NCI-H1092 (cell line): ENCODE measurements at regions not wholly inside any gene's neighbourhood (a gene's known extent, or its start where the extent isn't known, plus 50 kb on each side); places are given as distances from the start of the nearest gene placed in this dataset.

ENCODE experiments used
- DNase-seq: peaks from one replicate; lab custom pipeline; 2025; lab: John Stamatoyannopoulos, UW

DNA sequence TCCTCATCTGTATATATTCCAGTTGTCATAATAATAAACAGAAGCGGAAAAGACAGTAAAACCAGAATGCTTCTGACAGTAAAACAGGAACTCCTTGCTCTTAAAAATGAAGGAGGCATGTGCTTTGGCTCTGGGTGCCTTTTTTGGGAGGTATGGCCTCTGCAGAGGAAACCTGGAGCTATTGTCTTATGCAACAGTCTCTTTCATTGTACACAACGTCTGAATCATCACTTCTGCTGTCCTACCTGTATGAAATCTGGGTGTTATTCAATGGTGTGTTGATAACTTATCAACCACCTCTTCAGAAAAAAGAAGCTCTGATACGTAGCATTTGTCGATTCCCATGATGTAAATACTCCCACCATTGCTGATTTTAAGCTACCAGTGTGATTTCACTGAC, 64.8 kb downstream of the CDCA7 start:
- no peak for DNase-seq

DNA sequence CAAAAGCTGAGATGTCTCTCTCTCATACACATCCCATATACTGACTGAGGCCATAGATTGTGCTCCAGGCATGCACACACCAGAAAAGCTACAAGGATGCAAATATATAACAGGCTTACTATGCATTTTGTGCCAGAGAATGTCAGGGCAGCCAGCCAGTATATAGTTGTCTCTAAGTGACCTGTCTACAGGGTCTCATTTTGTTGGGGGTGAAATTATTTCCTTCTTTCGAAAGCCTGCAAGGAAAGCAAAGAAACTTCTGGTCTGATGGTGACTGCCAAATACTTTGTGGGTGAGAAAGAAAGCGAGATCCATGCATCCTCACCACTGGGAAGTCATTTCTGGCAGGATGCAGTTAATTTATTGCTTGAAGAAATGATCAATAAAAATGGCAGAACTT, 70.2 kb downstream of the CDCA7 start:
- DNase-seq, result no peak

DNA sequence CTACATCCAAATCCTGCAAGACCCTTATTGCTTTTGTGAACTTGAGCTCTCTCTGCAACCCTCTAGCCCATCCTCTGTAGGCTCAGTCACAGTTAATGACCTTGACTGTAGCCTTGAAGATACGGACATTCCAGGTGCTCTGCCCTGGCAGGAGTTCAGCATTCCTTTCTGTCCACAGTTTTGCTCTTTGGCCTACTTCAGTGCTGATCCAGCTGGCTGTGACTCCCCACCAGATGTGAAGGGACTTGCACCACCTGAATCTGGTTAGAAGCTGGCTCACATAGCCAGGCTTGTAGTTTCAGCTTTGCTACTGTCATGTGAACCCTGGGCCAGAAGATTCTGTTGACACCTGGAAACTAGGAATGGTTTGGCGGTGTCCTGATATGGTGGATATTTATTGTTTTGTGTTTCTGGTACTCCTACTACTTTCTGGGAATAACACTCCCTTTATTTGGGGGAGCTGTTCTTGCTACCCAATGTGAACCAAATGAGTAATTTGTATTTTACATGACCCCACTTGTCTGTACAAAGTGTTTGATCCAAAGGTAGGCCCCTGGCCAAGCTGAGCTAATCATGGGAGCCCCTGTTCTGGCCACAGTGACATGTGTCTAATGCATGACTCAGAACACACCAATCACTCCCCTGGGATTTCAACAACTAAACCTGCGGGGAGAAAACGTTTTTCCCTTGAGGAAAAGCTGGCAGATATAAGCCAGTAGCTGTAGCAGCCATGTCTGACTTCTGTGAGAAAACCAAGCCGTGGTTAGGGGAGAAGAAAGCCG, 73.4 kb downstream of the CDCA7 start:
- no peak for DNase-seq

DNA sequence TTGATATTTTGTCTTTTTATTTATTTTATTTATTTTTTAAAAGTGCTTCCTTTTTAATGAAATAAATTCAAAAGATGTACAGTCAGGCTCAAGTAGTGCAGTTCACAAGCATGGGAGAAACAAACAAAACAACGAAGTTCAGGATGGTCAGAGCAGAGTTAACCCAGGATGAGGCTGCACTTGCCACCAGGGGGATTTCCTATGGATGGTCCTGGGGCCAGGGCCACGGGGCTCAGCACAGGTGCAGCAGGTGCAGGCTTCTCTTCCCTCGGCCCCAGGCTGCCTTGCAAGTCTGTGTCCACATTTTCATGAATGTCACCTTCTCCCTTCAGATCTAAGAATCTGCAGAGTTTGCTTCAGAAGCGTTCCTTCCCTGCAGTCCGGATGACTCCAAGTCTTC, 76.5 kb downstream of the CDCA7 start:
- no peak for DNase-seq

DNA sequence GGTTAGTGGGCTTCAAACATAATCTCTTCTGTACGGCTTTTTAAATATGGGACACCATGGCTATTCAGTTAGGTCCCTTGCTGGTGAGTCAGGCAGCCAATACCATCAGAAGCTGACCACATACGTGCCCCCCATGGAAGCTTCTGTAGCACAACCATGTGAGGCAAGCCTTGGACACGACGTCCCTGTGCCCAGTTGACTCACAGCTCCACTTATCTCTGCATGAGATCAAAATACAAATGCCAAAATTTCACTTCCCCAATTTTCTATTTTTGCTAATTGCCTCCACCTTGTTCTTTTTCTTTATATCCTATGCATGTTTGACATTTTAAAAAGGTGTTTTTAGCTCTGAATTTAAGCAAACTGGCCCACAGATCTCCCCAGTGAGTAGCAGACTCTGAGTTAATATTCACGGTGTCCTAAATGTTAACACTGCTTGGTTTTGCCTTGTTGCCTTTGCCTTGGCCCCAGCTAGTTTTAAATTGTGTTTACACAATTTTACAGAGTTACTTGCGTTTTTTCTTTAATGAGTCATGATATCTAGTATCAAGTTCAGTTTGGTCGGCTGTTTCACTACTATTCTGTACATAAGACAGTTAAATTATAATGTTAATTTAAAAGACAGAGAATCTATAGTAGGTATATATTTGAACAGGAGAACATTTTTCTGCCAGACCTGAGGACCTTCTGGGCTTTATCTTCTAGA, 77.5 kb downstream of the CDCA7 start:
- DNase-seq, result no peak

DNA sequence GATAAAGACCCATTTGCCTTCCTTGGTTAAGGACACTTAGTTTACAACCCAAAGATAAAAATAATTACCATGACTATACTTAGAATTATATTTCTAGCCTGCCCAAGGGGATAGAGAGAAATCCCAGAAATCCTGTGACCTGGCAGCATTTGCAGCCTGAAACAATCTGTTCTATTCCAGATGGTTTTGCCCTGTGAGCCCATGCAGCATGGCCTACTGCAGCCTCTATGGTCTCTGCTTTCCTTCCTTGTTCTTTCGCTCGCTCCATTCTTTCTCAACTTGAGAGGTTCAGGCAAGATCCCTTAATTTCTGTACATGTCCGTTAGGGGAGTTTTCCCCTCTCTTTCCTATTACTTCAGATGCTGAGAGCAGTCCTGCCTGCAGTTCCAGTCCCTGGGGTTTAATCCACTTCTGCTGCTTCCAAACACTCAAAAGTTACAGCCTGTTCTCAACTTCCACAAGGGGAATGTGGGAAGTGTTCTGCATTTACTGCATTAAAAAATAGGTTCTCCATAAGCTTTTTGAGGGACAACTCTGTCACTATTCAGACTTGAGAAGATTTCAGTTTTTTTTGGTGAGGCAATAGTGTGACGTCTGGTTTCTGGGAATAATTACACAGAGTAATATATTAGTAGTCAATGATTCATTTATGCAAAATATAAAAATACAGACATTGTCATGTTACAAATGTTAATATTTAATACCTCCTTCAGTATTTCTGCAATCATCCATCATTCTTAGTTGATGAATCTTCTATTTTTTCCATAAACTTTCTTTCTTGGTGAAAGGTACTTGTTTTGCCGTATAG, 80.3 kb downstream of the CDCA7 start:
- no peak for DNase-seq

DNA sequence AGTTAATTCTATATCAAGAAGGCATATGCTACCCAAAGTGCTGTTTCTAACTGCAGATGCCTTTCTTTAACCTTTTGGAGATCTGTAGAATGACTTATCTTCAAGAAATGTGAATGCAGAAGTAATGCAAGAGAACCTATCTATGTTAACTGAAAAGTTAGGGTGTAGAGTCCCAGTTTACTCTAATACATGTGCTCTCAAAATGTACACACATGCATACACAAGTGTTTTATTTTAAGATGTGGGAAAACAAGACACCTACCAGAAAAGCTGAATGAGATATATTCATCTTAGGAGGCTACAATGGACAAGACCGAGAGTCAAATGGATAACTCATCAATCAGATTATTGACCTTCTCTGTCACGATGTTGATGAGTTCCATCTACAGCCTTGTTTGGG, 80.9 kb downstream of the CDCA7 start:
- DNase-seq, result no peak

DNA sequence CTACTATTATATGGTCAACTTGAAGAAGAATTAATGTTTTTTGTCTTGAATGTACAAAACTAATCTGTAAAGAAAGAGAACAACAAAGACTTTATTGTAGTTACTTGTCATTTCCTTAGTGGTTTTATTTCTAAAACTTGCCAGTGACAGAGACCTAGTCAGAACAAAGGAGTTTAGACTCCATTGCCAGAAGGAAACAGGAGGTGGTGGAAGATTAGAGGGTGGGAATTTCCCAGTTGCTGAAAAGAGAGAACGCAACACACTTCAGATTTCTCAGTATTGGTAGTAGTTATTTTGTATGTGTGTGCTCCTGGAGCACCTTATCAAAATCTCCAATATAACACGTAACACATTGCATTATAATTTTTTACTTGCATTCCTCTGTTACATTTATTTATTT, 81.4 kb downstream of the CDCA7 start:
- DNase-seq, result no peak

DNA sequence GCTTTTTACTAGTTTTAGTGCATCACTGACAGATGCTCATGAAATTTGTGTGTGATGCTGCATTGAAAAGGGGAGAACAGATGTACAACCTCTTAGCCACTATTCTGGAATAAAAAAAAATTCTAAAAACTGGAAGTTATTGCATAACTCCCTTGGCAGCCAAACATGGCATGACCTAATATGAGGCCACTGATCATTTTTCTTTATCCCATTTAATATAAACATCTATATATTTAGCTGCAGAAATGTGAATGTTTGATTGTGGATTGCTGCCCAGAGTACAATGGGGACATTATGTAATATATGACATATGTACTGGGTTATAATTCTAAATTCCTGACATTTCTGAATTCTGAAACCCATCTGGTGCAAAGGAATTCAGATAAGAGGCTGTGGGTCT, 86.5 kb downstream of the CDCA7 start:
- no peak for DNase-seq

DNA sequence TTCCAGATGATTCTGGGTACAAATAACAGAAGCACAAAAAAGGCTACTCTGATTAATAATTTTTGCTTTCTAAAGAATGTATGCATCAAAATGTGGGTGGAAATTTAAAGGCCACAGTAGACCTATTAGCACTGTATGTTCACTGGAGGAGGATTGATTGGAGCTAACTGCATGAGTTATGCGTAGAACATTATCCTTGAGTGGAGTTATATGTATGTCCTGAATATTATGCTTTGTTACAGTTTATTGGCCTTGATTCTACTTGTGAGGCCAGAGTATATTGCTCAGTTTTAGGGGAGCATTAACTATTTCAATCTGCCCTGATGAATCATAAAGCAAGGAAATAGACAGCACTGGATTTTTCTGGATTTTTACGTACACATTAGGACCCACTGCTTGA, 87.9 kb downstream of the CDCA7 start:
- no peak for DNase-seq

DNA sequence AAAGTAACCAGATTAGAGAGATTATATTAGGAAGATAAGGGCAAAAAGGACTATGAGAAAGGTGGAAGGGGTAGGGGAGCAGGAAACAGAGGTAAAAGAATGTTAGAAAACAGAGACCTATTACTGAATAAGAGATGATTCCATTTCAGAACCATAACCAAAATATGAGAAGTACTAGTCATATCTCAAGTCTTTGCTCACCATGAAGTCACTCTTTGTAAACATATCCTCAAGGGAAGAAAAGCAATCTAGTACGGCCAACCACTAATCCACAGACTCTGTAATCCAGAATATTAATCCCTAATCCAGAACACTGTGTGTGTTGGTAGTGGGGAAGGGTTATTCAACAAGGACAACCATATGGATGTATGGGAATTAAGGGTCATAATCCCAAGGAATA, 92.0 kb downstream of the CDCA7 start:
- no peak for DNase-seq

DNA sequence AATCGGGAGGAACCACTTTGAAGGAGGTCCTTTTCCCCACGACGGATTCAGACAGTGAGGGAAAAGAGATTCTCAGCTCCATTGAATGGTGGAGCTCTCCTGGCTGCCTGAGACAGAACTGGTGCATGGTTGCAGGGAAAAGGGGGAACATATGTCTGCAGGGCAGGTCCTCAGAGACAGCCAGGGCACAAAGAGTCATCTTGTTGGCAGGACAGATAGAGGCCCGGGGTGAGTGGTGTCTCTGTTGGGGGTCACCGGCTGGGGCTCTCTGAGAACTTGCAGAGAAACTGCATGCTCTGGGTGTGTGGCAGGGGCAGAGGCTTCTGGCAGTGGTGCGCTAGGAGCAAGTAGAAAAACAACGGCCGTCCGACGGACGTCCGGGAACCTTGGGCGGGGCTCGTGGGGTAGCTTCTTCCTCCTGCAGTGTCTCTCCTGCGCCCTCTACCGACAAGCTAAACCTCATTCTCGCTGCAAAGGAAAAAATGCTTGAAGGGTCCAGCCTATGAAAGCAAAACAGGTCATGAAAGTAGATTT, 94.3 kb downstream of the CDCA7 start:
- DNase-seq, result peak; percentile 66

DNA sequence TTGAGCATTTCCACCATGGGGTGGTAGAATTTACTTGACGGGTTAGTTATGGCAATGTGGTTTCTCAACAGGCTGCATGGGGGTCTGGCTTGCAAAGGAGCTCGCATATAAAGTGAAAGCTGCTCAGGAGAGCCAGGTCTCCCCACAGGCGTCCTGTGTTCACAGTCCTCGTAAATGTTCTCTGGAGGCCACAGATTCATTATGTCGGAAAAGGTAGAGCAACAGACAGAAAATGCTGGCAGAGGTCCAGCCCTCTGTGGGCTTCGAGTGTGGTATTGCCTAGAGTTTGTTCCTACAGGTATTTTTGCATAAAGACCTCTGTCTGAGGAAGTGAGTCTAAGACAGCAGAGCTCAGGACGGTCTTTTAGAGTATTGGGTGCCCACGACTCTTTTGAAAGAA, 96.4 kb downstream of the CDCA7 start:
- no peak for DNase-seq

DNA sequence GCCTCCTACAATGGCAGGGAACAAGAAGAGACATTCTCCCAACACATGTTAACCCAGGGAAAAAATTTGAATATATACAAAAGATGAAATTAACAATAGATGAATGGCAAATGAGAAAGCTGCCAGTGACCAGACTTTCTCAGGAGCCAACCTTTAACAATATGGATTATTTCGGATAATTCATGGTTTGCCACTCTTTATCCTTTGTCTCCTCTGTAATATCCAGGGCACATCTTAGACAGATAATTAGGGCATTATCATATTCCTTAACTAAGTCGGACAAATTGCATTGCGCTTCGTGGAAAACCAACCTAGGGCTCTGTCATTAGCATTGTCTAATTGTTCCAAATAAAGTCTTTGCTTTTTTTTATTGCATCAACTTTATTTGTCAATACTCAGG, 97.3 kb downstream of the CDCA7 start:
- DNase-seq, result no peak

DNA sequence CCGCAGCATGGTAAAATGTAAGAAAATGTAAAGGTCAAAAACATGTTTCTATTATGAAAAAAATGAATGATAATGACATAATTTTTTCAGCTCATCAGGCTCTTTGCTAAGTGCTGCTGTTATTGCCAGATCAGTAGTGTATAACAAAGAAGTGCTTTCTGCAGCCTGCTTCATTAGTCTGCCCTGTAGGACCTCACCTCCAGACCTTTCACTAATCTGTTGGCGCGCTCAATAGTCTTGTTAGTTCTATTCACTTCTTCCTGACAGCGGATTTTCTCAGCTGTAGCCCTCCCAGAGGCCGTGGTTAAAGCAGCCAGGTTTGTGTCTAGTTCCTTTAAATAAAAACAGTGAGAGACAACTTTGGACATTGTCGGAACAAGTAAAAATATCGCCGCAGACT, 97.7 kb downstream of the CDCA7 start:
- DNase-seq, result no peak

DNA sequence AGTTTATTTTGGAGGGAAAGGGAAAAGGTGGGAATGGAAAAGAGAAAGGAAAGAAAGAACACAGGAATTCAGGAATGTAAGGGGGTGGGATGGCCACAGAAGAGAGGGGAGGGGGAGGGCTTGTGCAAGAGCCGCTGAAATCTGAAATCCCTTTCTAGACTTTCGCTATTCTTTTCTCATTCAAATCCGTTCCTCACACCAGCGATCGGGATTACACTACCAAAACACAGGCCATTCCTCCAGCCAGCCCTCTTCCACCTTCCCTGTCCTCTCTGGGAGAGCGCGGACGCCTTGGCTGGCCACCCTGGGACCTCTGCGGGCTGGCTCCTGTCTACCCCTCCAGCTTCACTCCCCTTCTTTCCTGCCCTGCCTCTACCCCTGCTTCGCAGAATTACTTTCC, 102.3 kb downstream of the CDCA7 start:
- DNase-seq, result no peak

DNA sequence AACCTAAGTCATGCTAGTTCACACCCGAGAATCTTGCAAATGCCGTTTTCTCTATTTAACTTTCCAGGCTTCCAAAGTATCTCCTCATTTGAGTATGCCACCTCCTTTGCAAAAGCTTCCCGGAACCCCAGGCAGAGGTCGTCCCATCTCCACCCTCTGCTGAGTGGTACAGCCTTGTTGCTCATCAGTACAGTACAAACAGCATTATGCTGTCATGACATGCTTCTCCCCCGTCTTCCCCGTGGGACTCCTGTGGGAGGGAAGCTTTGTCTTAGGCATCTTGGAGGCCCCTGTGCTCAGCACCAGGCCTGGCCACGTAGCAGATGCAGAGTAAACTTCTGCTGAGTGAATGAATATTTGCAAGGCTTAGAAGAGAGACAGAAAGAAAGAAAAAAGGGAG, 102.7 kb downstream of the CDCA7 start:
- DNase-seq, result no peak

DNA sequence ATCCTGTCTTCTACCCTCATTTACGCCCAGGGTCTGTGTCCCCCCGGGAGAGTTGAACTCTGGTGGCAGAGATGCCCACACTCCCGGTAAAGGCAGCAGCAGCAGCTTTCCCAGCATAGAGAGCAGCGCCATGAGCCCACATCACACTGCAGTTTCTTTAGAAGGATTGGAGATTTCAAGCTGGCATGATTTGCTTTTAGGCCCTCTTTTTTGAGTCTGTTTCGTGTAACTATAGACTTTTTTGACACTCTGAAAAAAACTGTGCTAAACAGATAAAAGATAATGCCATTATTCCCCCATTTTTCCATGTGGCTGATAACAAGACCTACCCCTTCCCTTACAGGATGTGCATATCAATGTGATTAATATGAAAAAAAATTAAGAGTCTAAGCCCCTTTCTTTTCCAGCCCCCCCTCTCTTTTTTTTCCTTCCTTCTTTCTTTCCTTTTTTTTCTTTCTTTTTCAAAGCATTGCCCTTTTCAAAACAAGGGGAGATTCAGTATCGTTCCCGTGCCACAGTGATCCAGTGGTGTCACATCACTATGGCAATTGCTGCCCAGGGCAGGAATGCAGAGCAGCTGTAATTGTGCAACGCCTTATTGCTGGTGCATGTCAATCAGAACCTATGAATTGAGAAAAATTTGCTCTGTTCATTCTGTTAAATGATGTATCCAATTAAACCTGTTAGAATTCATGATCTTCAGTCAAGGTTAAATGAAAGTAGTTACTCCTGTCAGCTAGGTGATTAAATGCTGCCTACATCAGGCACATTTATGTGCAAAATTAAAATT, 104.5 kb downstream of the CDCA7 start:
- DNase-seq, result no peak

DNA sequence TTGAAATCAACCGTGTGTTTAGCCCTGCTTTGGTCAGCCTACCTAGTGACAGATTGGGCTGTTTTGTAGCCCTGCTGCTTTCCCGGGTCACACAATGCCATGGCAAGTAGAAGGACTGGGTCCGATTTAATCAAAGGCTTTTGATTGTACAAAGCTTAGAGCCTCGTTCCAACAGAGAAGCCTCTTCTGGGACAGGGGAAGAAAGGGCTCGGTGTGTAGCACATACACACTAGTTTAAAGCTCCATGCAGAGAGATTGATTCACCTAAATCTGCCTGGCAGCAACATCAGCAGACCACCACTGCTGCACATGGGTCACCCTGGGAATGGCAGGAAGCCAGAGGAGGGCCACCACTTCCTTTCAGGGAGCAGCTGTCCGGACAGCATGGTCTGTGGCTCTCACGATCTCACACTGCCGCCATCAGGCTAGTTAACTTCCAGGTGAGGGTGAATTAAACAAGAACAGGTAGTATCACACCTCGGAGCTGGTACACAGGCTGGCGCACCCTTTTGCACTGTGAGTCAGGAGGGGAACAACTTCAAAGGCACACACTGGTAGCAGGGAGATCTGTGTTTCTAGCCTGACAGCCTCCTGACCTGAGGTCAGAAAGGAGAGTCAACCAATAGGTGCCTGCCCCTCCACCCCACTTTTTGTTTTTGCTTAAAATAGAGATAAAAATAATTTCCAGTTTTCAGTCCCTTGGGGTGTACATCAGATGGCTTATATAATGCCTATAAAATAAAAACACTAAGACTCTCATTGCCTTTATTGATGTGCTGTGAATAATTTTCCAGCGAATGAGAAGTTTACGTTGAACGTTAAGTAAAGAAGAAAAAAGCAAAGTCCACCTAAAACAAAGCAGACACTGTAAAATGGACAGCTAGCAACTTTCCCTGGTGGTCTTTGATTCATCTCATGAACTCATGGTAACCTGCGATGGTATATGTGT, 108.5 kb downstream of the CDCA7 start:
- DNase-seq, result no peak

DNA sequence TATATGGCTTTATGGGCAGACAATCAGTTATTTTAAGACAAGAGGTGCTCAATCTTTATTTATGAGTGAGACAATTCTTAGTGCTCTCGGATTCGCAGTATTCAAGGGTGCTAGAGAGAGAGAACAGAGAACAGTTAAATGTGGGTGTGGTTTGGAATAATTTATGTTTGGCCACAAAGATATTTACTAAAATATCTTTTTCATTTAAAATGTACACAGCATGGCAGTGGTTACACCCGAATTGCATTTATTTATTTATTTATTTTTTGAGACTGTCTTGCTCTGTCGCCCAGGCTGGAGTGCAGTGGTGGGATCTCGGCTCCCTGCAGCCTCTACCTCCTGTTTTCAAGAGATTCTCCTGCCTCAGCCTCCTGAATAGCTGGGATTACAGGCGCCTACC, 109.2 kb downstream of the CDCA7 start:
- DNase-seq, result no peak

DNA sequence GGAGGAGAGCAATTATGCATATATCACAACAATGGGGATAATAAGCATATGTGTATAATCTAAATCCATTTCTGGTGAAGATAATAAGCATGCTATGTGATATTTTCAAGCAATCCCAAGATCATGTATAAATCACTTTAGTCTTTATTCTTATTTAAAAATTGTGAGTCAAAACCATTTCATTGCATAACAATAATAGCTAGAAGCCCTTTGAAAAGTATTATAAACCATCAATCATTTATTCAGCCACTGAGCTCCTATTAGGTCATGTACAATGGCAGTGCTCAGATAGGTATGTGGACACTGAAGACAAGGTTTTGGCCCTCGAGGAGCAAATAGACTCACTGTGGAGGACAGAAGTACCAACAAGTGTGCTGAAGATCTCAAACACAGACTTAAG, 113.1 kb downstream of the CDCA7 start:
- no peak for DNase-seq
